WTC11 (cell line): ENCODE measurements at regions not wholly inside any gene's neighbourhood (a gene's known extent, or its start where the extent isn't known, plus 50 kb on each side); places are given as distances from the start of the nearest gene placed in this dataset.

Experiments used
- ATAC-seq: fragments of 200-7000 bp; cut with Tn5 transposase; 2 replicates; pipeline ENCODE4 v1.10.0; 2021; ENCODE audit warnings: mild to moderate bottlenecking, moderate library complexity
- CTCF ChIA-PET: fragments of 300-600 bp; sonication (Branson Sonifier 250); formaldehyde crosslinking; loops from one replicate; lab custom pipeline; 2021; ENCODE audit warnings: antibody characterized with exemption; lab: Charles Lee
- POLR2A ChIA-PET: fragments of 350-600 bp; sonication (Branson Sonifier 250); formaldehyde crosslinking; loops from one replicate; lab custom pipeline; 2021; ENCODE audit warnings: antibody characterized with exemption; lab: Charles Lee
- DNase-seq: peaks from one replicate; pipeline ENCODE4 v3.0.0; 2021; ENCODE audit warnings: low spot score
- H3K27ac Mint-ChIP-seq: 2 replicates; pipeline ENCODE4 v1.8.0; 2021; ENCODE audit warnings: mixed read lengths
- H3K27me3 Mint-ChIP-seq: 2 replicates; pipeline ENCODE4 v1.8.0; 2021; ENCODE audit warnings: low read depth, mild to moderate bottlenecking, moderate library complexity, mixed read lengths
- H3K36me3 Mint-ChIP-seq: 2 replicates; pipeline ENCODE4 v1.8.0; 2021; ENCODE audit warnings: mixed read lengths
- H3K4me1 Mint-ChIP-seq: 2 replicates; pipeline ENCODE4 v1.8.0; 2022; ENCODE audit warnings: mixed read lengths
- H3K4me3 Mint-ChIP-seq: 2 replicates; pipeline ENCODE4 v1.8.0; 2021; ENCODE audit warnings: mild to moderate bottlenecking, moderate library complexity, mixed read lengths
- H3K9me3 Mint-ChIP-seq: 2 replicates; pipeline ENCODE4 v1.8.0; 2021; ENCODE audit warnings: mixed read lengths
- ARID4B ChIP-seq: sonication (generic); formaldehyde crosslinking; IDR thresholded peaks from 2 replicates; pipeline ENCODE4 v1.8.0; 2023; ENCODE audit warnings: missing genetic modification reagents, mild to moderate bottlenecking, borderline replicate concordance
- ATF2 ChIP-seq: sonication (generic); formaldehyde crosslinking; IDR thresholded peaks from 2 replicates; pipeline ENCODE4 v1.8.1; 2022; ENCODE audit warnings: low read depth, missing genetic modification reagents, borderline replicate concordance
- E2F1 ChIP-seq: sonication (generic); formaldehyde crosslinking; IDR thresholded peaks from 2 replicates; pipeline ENCODE4 v1.8.0; 2022; ENCODE audit warnings: mild to moderate bottlenecking, missing genetic modification reagents
- ESRRA ChIP-seq: sonication (generic); formaldehyde crosslinking; IDR thresholded peaks from 2 replicates; pipeline ENCODE4 v1.8.1; 2022; ENCODE audit warnings: mild to moderate bottlenecking, missing genetic modification reagents, borderline replicate concordance
- HMGA2 ChIP-seq: fragments of 250-450 bp; sonication (Bioruptor Pico); IDR thresholded peaks from 2 replicates; pipeline ENCODE4 v1.4.0; 2021; ENCODE audit warnings: mild to moderate bottlenecking, moderate library complexity
- IRF1 ChIP-seq: sonication (generic); formaldehyde crosslinking; IDR thresholded peaks from 2 replicates; pipeline ENCODE4 v1.8.0; 2023; ENCODE audit warnings: missing genetic modification reagents
- MYBL2 ChIP-seq: sonication (generic); formaldehyde crosslinking; IDR thresholded peaks from 2 replicates; pipeline ENCODE4 v1.8.1; 2023; ENCODE audit warnings: mild to moderate bottlenecking, moderate library complexity, missing genetic modification reagents
- NFATC4 ChIP-seq: fragments of 250-450 bp; sonication (Bioruptor Pico); IDR thresholded peaks from 2 replicates; pipeline ENCODE4 v1.9.0; 2021; ENCODE audit warnings: mild to moderate bottlenecking
- RELA ChIP-seq: sonication (generic); formaldehyde crosslinking; IDR thresholded peaks from 2 replicates; pipeline ENCODE4 v1.8.1; 2022; ENCODE audit warnings: missing genetic modification reagents, mild to moderate bottlenecking, borderline replicate concordance
- SP1 ChIP-seq: sonication (generic); formaldehyde crosslinking; conservative IDR thresholded peaks from 2 replicates; pipeline ENCODE4 v1.8.1; 2022; ENCODE audit warnings: missing genetic modification reagents
- TEAD4 ChIP-seq: sonication (generic); formaldehyde crosslinking; IDR thresholded peaks from 2 replicates; pipeline ENCODE4 v1.8.0; 2022; ENCODE audit warnings: mild to moderate bottlenecking, missing genetic modification reagents
- ZNF263 ChIP-seq: sonication (generic); formaldehyde crosslinking; IDR thresholded peaks from 2 replicates; pipeline ENCODE4 v1.8.1; 2022; ENCODE audit warnings: low read depth, mild to moderate bottlenecking, moderate library complexity, missing genetic modification reagents
- ZNF396 ChIP-seq: fragments of 250-450 bp; sonication (Bioruptor Pico); IDR thresholded peaks from 2 replicates; pipeline ENCODE4 v1.8.0; 2021; ENCODE audit warnings: mild to moderate bottlenecking, moderate library complexity, borderline replicate concordance
- ZNF423 ChIP-seq: fragments of 250-450 bp; sonication (Bioruptor Pico); IDR thresholded peaks from 2 replicates; pipeline ENCODE4 v2.1.2; 2022; ENCODE audit warnings: mild to moderate bottlenecking, moderate library complexity
- TF ChIP-seq, protein P1 (sequence below): fragments of 250-450 bp; sonication (Bioruptor Pico); IDR thresholded peaks from 2 replicates; pipeline ENCODE4 v1.9.0; 2021; ENCODE audit warnings: mild to moderate bottlenecking
- TF ChIP-seq, protein P2 (sequence below): fragments of 250-450 bp; sonication (Bioruptor Pico); IDR thresholded peaks from 2 replicates; pipeline ENCODE4 v1.9.0; 2021; ENCODE audit warnings: moderate library complexity, mild to moderate bottlenecking, inconsistent platforms, borderline replicate concordance

DNA sequence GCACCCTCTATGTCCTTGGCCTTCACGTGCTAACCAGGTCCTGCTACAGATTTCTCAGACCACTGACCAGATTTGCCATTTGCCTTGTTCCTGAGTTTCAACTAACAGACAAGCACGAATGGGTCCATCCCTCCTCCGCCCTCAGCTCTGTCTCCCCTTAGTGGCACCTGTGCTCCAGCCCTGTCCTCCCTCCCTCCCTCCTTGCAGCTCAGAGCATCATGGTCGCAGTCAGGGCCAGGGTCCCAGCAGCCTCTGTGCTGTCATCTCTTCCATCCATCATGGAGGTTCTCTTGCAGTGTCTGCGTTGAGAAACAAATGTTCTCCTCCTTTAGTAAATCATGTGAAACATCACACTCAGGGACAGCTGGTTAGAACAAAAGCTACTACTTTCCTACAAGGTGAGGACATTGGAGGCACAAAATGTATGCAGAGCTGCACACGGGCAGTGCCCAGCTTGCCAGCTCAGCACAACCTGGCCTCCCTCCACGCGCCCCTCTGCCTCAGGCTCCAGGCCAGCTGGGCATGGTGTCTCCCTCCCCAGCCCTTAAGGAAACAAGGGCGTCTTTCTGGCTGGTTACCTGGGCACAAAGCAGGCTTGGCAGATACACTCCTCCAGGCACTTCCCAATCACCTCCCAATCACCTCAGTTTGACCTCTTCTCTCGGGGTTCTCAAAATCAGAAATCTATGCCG is 79.5 kb upstream of the ATP6AP2 start:
- ATAC-seq: no peak
- ChIA-PET CTCF (no interaction called here), POLR2A (no interaction called here)
- no peak for DNase-seq
- H3K27ac Mint-ChIP-seq: no peak overlapping the region
- H3K4me3 Mint-ChIP-seq: no peak overlapping the region
- peaks cover 18% of the 10 kb centered on the region for H3K4me1 Mint-ChIP-seq
- H3K27me3 Mint-ChIP-seq: peaks cover 8% of the 10 kb centered on the region
- peaks cover 3% of the 10 kb centered on the region; the same call in 1 of the 2 replicates for H3K36me3 Mint-ChIP-seq
- H3K9me3 Mint-ChIP-seq: no peaks in the 10 kb centered on the region
- TF ChIP-seq TEAD4 (CRISPR knock-in tag): no peak

DNA sequence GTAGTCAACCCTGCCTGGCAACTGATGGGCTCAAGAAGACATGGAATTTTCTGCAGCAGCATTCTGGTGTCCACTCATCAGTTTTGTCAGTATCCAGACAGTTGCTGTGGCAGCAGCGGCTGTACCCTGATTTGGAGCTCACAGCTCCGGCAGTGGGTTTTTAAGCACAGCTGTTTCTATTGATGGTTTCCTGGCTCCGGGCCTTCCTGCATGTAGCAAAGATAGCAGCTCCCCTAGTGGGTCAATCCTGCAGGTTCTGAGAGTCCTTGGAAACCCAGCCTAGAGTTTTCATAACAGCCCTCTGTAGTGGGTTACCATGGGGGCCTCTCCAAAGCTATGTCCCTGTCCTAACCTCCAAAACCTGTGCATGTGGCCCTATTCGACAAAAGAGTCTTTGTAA is 84.0 kb upstream of the ATP6AP2 start:
- Mint-ChIP-seq H3K27ac (no peak overlapping the region), H3K9me3 (0 out of 2 replicates have a peak, but pooled peaks cover 5% of the 10 kb centered on the region)
- ATAC-seq (peak; percentile 81), DNase-seq (peak; percentile 11)
- POLR2A ChIA-PET: no interaction called here
- TF ChIP-seq ATF2 (CRISPR knock-in tag) (no peak), E2F1 (CRISPR knock-in tag) (no peak), HMGA2 (CRISPR knock-in tag) (no peak), ZNF423 (CRISPR knock-in tag) (no peak), ESRRA (no peak), ARID4B (CRISPR knock-in tag) (no peak), ZNF263 (CRISPR knock-in tag) (no peak), IRF1 (CRISPR knock-in tag) (no peak), ZNF396 (CRISPR knock-in tag) (no peak), MYBL2 (CRISPR knock-in tag) (no peak), SP1 (CRISPR knock-in tag) (no peak), NFATC4 (CRISPR knock-in tag) (no peak), RELA (CRISPR knock-in tag) (no peak)
- TF ChIP-seq, protein P1, sequence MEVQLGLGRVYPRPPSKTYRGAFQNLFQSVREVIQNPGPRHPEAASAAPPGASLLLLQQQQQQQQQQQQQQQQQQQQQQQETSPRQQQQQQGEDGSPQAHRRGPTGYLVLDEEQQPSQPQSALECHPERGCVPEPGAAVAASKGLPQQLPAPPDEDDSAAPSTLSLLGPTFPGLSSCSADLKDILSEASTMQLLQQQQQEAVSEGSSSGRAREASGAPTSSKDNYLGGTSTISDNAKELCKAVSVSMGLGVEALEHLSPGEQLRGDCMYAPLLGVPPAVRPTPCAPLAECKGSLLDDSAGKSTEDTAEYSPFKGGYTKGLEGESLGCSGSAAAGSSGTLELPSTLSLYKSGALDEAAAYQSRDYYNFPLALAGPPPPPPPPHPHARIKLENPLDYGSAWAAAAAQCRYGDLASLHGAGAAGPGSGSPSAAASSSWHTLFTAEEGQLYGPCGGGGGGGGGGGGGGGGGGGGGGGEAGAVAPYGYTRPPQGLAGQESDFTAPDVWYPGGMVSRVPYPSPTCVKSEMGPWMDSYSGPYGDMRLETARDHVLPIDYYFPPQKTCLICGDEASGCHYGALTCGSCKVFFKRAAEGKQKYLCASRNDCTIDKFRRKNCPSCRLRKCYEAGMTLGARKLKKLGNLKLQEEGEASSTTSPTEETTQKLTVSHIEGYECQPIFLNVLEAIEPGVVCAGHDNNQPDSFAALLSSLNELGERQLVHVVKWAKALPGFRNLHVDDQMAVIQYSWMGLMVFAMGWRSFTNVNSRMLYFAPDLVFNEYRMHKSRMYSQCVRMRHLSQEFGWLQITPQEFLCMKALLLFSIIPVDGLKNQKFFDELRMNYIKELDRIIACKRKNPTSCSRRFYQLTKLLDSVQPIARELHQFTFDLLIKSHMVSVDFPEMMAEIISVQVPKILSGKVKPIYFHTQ (CRISPR knock-in tag): no peak
- TF ChIP-seq, protein P2, sequence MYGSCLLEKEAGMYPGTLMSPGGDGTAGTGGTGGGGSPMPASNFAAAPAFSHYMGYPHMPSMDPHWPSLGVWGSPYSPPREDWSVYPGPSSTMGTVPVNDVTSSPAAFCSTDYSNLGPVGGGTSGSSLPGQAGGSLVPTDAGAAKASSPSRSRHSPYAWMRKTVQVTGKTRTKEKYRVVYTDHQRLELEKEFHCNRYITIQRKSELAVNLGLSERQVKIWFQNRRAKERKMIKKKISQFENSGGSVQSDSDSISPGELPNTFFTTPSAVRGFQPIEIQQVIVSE: no peak
- TF ChIP-seq, all 79 proteins: peak for 0
- Mint-ChIP-seq H3K4me1 (peaks cover 12% of the 10 kb centered on the region), H3K27me3 (peaks cover 30% of the 10 kb centered on the region), H3K36me3 (peaks cover 3% of the 10 kb centered on the region; the same call in 1 of the 2 replicates), H3K4me3 (no peak overlapping the region)
- CTCF ChIA-PET: interaction anchor here (0.7 to 1.2 kb wide), 5 partner anchors 10 to 168 kb away, joined by 3 to 4 read pairs (median 4); no protein-coding TSS in a partner anchor
